NCI-H2171 (cell line): ENCODE measurements at regions not wholly inside any gene's neighbourhood (a gene's known extent, or its start where the extent isn't known, plus 50 kb on each side); places are given as distances from the start of the nearest gene placed in this dataset.
"Not testable (repeated sequence)": the region's sequence is repeated elsewhere in the genome, so short reads cannot be mapped to it uniquely, and the experiment has no call there.

Experiments used
- DNase-seq: peaks from one replicate; lab custom pipeline; 2025; lab: John Stamatoyannopoulos, UW

GRCh38 chr13:69274231-69274630, 833.4 kb upstream of the ATXN8OS start:
- DNase-seq = no peak

DNA sequence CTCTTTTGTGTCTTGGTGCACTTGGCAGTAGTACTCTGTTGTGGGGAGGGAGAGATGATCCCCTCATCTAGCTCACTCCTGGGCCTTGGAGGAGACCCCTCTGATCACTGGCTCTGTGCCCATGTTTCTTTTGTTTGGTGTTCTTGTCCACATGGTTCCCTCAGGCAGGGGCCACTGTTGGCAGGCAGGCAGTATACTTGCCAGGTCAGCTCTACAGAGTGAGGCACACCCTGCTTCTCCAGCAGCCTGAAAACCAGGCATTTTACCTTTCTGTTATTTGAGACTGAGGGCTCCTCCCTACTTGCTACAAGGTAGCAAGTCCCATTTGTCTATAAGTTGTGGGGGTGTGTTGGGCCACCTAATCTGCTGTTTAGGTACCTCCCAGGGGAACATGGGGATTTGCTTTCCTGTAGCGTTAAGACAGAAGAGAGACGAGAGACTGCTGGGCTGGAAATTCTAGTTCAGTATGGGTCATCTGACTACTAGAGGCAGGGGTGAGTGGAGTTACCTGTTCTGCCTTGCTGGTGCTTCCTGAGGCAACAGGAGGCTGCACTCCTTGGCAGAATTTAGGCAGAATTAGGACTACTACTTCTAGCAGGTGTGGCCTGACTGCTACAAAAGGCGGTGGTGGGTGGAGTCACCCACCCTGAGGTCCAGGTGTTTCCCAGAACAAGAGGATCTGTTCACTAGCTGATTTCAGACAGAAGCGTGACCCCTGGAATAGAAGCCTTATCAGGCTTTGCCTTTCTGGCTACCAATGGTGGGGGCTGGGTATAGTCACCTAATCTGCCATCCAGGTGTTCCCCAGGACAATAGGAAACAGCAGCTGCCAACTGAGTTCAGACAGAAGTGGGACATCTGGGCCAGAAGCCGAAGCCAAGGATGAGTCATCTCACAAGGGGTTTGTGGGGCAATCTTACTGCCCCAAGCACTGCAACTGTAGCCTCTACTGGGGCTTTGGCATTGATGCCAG, 843.0 kb upstream of the ATXN8OS start:
- DNase-seq = peak; percentile 3

DNA sequence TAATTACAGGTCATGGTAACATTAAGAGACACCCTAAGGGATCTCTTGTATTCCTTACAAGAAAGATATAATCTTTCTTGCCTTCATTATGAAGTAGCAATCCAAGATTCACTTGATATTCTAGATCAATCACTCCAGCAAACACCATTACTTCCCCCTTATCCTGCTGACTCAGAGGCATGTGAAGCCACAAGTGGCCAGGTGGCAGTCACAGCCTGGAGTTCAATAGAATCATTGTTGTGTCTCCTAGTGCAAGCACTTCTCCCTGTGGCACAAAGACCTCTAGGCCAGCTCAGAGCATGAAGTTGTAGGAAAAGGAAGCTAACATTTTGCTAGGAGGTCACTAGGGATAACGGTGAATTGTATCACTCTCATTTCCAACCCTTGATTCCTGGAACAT, 864.3 kb upstream of the ATXN8OS start:
- no peak for DNase-seq

DNA sequence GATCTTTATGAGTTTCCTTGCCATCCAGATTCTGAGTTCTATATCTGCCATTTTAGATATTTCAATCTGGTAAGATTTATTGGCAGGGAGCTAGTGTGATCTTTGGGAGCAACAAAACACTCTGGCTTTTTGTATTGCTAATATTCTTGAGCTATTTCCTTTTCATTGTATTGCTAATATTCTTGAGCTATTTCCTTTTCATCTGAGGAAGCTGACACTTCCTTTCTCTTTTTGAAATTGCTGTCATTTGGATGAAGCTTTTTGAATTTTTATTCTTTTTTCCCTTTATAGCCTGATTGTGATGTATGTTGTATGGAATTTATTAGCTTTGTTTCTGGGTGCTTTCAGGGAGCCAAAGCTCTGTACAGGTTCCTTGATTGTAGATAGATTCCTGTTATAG, 873.5 kb upstream of the ATXN8OS start:
- DNase-seq = no peak

GRCh38 chr13:69226427-69226826, 881.2 kb upstream of the ATXN8OS start:
- no peak for DNase-seq

DNA sequence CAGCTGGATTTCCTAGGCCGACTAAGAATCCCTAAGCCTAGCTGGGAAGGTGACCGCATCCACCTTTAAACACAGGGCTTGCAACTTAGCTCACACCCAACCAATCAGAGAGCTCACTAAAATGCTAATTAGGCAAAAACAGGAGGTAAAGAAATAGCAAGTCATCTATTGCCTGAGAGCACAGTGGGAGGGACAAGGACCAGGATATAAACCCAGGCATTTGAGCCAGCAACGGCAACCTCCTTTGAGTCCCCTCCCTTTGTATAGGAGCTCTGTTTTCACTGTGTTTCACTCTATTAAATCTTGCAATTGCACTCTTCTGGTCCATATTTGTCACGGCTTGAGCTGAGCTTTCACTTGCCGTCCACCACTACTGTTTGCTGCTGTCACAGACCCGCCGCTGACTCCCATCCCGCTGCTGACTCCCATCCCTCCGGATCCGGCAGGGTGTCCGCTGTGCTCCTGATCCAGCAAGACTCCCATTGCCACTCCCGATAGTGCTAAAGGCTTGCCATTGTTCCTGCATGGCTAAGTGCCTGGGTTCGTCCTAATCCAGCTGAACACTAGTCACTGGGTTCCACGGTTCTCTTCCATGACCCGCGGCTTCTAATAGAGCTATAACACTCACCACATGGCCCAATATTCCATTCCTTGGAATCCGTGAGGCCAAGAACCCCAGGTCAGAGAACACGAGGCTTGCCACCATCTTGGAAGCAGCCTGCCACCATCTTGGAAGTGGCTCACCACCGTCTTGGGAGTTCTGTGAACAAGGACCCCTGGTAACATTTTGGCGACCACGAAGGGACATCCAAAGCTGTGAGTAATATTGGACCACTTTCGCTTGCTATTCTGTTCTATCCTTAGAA, 885.8 kb upstream of the ATXN8OS start:
- not testable (repeated sequence) for DNase-seq

- DNase-seq = no peak
Observed at GRCh38 chr13:69213396-69213795, 894.2 kb upstream of the ATXN8OS start.

- DNase-seq = no peak
Observed at GRCh38 chr13:69204620-69205019, 903.0 kb upstream of the ATXN8OS start.

DNA sequence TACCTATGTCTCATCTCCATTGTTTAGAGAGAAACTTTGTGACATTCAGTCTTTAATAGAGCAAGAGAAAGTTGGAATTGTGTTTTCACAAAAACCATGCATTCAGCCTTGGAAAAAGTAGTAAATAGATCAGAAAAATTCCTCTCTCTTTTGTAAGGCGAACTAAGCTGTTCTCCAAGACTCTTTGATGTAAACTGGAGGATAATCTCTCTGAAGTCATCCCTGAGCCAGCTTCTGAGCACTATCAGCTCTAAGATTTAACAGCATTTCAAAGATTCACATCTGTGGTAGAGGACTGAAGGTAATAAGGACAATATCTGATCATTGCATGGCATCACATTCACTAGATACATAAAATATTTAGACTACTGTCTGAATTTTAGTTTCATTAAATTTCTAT, 904.6 kb upstream of the ATXN8OS start:
- DNase-seq = no peak

DNA sequence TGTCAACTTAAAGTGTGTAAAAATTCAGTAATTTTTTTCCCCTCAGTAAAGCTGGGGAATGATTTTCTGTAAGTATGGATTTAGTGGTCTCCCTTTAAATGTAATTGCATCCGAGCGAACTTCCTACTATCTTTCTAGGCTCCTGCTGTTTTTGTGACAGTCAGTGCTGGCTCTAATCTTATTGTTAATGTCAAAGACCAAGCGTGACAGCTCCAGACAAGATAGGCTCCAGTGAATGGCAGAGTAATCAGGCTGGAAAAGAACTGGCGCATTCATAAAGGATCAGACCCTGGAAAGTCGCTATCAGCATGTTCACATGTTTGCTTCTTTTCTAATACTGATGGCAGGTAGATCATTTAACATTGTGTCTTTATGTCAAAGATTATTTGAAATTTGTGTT, 908.0 kb upstream of the ATXN8OS start:
- DNase-seq = no peak

- DNase-seq = no peak
Observed at GRCh38 chr13:69198706-69199105, 908.9 kb upstream of the ATXN8OS start.

GRCh38 chr13:69194130-69194529, 913.5 kb upstream of the ATXN8OS start:
- no peak for DNase-seq

DNA sequence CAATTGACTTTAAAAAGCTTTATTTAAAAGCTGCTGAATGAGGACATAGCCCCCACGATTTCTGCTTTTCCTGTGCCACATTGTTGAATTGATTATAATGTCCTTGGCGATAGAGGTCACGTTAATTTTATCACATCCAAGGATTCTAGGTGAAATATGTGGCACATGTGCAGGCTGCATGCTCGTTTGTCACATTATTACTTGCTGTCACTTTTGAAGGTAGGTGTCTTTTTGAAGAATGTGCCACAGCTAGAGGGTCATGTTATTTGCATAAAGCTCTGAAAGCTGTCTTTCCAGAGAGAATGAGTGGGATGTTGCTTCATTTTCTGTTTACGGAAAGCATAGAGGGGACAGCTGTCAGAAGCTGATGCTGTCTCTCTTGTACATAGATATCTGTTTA, 927.6 kb upstream of the ATXN8OS start:
- no peak for DNase-seq

GRCh38 chr13:69178000-69178399, 929.6 kb upstream of the ATXN8OS start:
- DNase-seq = no peak

GRCh38 chr13:69168436-69168835, 939.2 kb upstream of the ATXN8OS start:
- no peak for DNase-seq

DNA sequence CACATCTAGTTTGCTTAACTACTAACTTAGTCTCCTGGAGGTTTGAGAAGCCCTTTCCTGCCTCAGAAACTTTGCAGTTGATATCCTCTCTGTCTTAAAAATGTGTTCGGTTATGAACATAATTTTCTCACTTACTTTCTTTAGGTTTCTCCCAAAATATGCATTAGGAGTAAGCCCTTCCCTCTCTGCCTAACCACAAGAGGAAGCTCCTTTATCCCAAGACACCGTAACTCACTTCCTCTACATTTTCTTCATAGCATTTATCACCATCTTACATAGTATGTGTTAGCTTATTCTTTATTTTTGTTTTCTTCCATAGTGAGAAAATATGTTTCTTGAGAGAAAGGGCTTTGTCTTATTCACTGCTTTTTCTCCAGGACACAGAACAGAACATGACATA, 952.5 kb upstream of the ATXN8OS start:
- no peak for DNase-seq

GRCh38 chr13:69142101-69142500, 965.5 kb upstream of the ATXN8OS start:
- DNase-seq = no peak

DNA sequence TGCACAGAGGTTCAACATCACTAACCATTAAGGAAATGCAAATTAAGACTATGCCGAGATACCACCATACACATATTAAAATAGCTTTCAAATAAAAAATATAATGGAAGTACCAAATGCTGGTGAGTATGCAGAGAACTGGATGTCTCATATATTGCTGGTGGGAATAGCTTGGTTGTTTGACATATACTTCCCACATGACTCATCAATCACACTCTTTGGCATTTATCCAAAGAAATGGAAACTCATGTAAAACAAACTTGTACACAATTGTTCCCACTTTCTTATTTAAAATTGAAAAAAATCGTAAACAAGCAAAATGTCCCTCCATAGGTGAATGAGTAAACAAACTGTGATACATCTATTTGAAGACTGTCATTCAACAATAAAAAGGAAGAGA, 982.6 kb upstream of the ATXN8OS start:
- DNase-seq = no peak

DNA sequence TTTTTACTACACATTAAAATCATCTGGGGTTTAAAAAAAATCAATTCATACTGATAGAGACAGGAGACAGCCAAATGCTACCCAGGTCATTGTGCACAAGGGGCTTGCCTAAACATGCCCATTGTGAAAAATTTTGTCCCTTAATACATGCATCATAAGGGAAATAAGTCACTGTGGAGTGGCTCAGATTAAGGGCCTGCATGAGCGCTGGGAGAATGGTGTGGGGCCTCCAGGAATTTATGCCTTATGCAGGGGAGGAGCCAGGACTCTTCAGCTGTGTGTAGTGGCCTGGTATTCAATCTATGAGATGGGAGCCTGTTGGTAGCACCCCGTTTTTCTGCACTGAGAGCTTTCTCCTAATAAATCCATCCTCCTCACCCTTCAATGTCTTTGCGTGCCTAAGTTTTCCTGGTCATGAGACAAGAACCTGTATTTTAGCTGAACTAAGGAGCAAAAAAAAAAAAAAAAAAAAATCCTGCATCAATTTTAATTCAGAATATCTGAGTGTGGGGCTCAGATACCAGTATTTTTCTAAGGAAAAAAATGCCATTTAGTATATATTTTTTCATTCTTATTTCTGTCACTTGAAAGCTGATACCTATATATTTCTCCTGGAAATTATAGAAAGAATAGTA, 997.6 kb upstream of the ATXN8OS start:
- no peak for DNase-seq

- DNase-seq = no peak
Observed at GRCh38 chr13:69108486-69108885, 999.1 kb upstream of the ATXN8OS start.

- DNase-seq = no peak
Observed at GRCh38 chr13:69107436-69107835, 1000.2 kb upstream of the ATXN8OS start.

DNA sequence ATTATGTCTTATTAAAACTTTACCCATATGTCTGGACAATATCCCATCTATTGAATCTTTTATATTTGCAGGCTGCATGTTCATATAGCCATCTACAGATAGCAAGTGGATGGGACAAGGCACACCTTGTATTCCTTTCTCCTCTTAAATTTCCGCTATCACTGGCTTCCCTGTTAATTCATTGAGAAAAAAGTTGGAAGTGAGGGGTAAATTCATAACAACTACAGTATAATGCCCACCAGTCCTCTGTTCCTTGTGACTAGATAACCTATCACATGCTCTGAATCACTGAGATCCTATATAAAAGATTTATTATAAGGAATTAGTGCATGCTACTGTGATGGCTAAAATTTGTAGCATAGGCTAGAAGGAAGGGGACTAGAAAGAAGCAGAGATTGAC, 1005.8 kb upstream of the ATXN8OS start:
- no peak for DNase-seq
